OCI-LY3 (cell line): ENCODE measurements at regions not wholly inside any gene's neighbourhood (a gene's known extent, or its start where the extent isn't known, plus 50 kb on each side); places are given as distances from the start of the nearest gene placed in this dataset.

Experiments used
- CTCF ChIP-seq: fragments of 200-600, 300-600 bp; sonication (generic); IDR thresholded peaks from 2 replicates; pipeline ENCODE4 v1.5.1; 2014; ENCODE audit warnings: antibody characterized with exemption, low read length, low read depth
- EZH2phosphoT487 ChIP-seq: fragments of 200-600 bp; shearing (Covaris generic); IDR thresholded peaks from 2 replicates; pipeline ENCODE4 v1.6.1; 2018; ENCODE audit warnings: antibody characterized with exemption, mixed run types, low read depth

DNA sequence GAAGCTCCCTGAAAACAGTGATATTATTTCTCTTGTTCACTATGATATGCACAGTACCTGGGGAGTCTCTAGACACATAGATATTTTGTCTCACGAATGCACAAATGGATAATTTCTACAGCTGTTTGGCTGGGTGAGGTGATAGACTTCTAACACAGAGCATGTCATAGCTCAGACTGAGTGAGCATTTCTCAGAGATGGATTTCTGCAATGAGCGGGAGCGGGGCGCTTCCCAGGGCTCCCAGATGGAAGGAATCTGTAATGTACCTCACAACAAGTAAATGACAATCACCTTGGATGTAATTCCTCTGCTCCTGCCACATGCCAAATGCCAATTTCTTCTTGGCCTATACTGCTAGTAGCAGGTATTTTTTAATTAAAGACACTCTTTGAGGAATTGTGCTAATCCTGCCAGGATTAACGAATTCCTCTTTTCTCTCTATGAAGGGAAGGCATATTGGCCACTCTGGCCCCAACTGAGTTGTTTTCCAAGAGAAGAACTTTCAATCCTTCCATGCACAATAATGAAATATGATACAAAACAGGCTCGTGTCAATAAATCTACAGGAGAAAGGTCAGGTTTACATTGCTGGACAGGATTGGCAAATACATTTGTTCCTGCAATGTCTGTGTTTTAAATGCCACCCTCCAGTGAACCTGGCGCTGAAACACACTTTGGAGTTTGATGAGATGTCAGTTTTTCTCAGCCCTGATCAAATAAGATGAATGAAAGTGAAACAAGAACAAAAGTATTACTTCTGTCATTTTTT, 185.3 kb downstream of the CBLN1 start:
- no peak for TF ChIP-seq CTCF
- TF ChIP-seq EZH2phosphoT487, result no peak
